HCT116 (cell line): ENCODE measurements at regions not wholly inside any gene's neighbourhood (a gene's known extent, or its start where the extent isn't known, plus 50 kb on each side); places are given as distances from the start of the nearest gene placed in this dataset.

Source experiments
- ATAC-seq: fragments of 200-7000 bp; cut with Tn5 transposase; 2 replicates; pipeline ENCODE4 v1.9.1; 2020; ENCODE audit warnings: mild to moderate bottlenecking, moderate library complexity
- BruUV-seq: library from RNA; stranded (reverse); fragments of 400-500 nt; replicated peaks from 2 replicates; lab custom pipeline; 2021; lab: Mats Ljungman, UMichigan
- CTCF ChIA-PET: fragments of 300-600 bp; sonication (Branson Sonifier 250); formaldehyde crosslinking; loops from one replicate; lab custom pipeline; 2021; ENCODE audit warnings: antibody characterized with exemption; lab: Charles Lee
- POLR2A ChIA-PET: fragments of 300-600, 350-600 bp; sonication (Branson Sonifier 250); formaldehyde crosslinking; loops from one replicate; lab custom pipeline; 2021; ENCODE audit warnings: antibody characterized with exemption; lab: Charles Lee
- RAD21 ChIA-PET, 2 experiments: fragments of 300-600 bp; sonication (Branson Sonifier 250); formaldehyde crosslinking; loops; one replicate each; lab custom pipeline; 2023; ENCODE audit warnings: low total read pairs in 2 of 2; ENCODE audit not compliant: uncharacterized antibody in 2 of 2, unreplicated experiment in 2 of 2, low non-redundant PET in 1 of 2; lab: Charles Lee
- DNase-seq: peaks from one replicate; pipeline ENCODE4 v3.0.0-alpha.2; 2010; ENCODE audit warnings: low read depth, low spot score
- H2AFZ ChIP-seq: fragments of 200-600 bp; shearing (Covaris generic), sonication (generic); 2 replicates; pipeline ENCODE4 v1.6.1; 2017; ENCODE audit warnings: low read depth, mixed run types, mixed read lengths, antibody characterized with exemption, low read length; ENCODE audit not compliant: poor library complexity, severe bottlenecking
- H3K27ac ChIP-seq: 2 replicates; pipeline ENCODE4 v1.5.1; 2012; ENCODE audit warnings: low read depth, low read length
- H3K27me3 ChIP-seq: fragments of 200-600 bp; sonication (generic); 2 replicates; pipeline ENCODE4 v1.6.1; 2016; ENCODE audit warnings: mixed run types, low read length, mixed read lengths; ENCODE audit not compliant: insufficient read depth
- H3K36me3 ChIP-seq, 2 experiments: fragments of 200-500 bp in 1 of 2; fragments of 200-600 bp in 1 of 2; sonication (Bioruptor generic) in 1 of 2; sonication (generic) in 1 of 2; 2 replicates each; pipeline versions ENCODE4 v1.5.1 to v1.6.1; 2014 to 2016; ENCODE audit warnings: low read length in 2 of 2, inconsistent platforms in 1 of 2, mixed read lengths in 1 of 2, mixed run types in 1 of 2; ENCODE audit not compliant: insufficient read depth in 2 of 2, control insufficient read depth in 1 of 2
- H3K4me1 ChIP-seq, 2 experiments: fragments of 200-600 bp in 1 of 2; sonication (generic) in 1 of 2; 2 replicates each; pipeline versions ENCODE4 v1.5.1 to v1.6.1; 2012 to 2017; ENCODE audit warnings: low read length in 2 of 2, inconsistent platforms in 1 of 2, mild to moderate bottlenecking in 1 of 2, mixed read lengths in 1 of 2, mixed run types in 1 of 2, moderate library complexity in 1 of 2; ENCODE audit not compliant: insufficient read depth in 2 of 2, control insufficient read depth in 1 of 2
- H3K4me2 ChIP-seq: fragments of 200-600 bp; sonication (generic); 2 replicates; pipeline ENCODE4 v1.6.1; 2017; ENCODE audit warnings: mixed run types, low read length, mixed read lengths
- H3K4me3 ChIP-seq, 2 experiments: fragments of 200-600 bp in 1 of 2; sonication (generic) in 1 of 2; replicated peaks in 1 of 2; 2 replicates each; pipeline ENCODE4 v1.5.1; 2011 to 2016; ENCODE audit warnings: low read length in 2 of 2, control low read depth in 1 of 2, low read depth in 1 of 2, mild to moderate bottlenecking in 1 of 2, mixed read lengths in 1 of 2, mixed run types in 1 of 2
- H3K79me2 ChIP-seq: fragments of 200-600 bp; sonication (generic); 2 replicates; pipeline ENCODE4 v1.6.1; 2017; ENCODE audit warnings: mild to moderate bottlenecking, mixed run types, low read length, moderate library complexity, mixed read lengths; ENCODE audit not compliant: insufficient read depth
- H3K9ac ChIP-seq: fragments of 200-600 bp; sonication (generic); 2 replicates; pipeline ENCODE4 v1.6.1; 2016; ENCODE audit warnings: low read length, mixed read lengths
- H3K9me2 ChIP-seq: fragments of 200-600 bp; sonication (generic), shearing (Covaris generic); 2 replicates; pipeline ENCODE4 v1.6.1; 2017; ENCODE audit warnings: mixed run types, mild to moderate bottlenecking, moderate library complexity; ENCODE audit not compliant: insufficient read depth
- H3K9me3 ChIP-seq, 2 experiments: fragments of 200-500 bp in 1 of 2; fragments of 200-600 bp in 1 of 2; sonication (Bioruptor generic) in 1 of 2; sonication (generic) in 1 of 2; 2 replicates each; pipeline ENCODE4 v1.6.1; 2014 to 2017; ENCODE audit warnings: low read length in 2 of 2, mixed read lengths in 2 of 2, inconsistent platforms in 1 of 2, low read depth in 1 of 2, mild to moderate bottlenecking in 1 of 2, mixed run types in 1 of 2, moderate library complexity in 1 of 2; ENCODE audit not compliant: control insufficient read depth in 1 of 2, insufficient read depth in 1 of 2
- H4K20me1 ChIP-seq: fragments of 200-600 bp; sonication (generic), shearing (Covaris generic); 2 replicates; pipeline ENCODE4 v1.6.1; 2017; ENCODE audit warnings: mixed run types, mild to moderate bottlenecking, moderate library complexity; ENCODE audit not compliant: insufficient read depth
- CBX3 ChIP-seq: IDR thresholded peaks from 2 replicates; pipeline ENCODE4 v1.6.1; 2012; ENCODE audit warnings: low read depth
- EGR1 ChIP-seq: IDR thresholded peaks from 2 replicates; pipeline ENCODE4 v1.6.1; 2012; ENCODE audit warnings: low read depth
- EZH2 ChIP-seq: fragments of 200-600 bp; sonication (generic); IDR thresholded peaks from 2 replicates; pipeline ENCODE4 v1.6.1; 2017; ENCODE audit warnings: antibody characterized with exemption, mixed run types
- EZH2phosphoT487 ChIP-seq: fragments of 200-600 bp; IDR thresholded peaks from 2 replicates; pipeline ENCODE4 v1.6.1; 2018; ENCODE audit warnings: antibody characterized with exemption, borderline replicate concordance
- FOSL1 ChIP-seq: IDR thresholded peaks from 2 replicates; pipeline ENCODE4 v1.6.1; 2012; ENCODE audit warnings: low read depth
- POLR2A ChIP-seq: IDR thresholded peaks from 2 replicates; pipeline ENCODE4 v1.7.0; 2011; ENCODE audit warnings: borderline replicate concordance; ENCODE audit not compliant: insufficient read depth, insufficient read length; ENCODE audit errors: extremely low read depth
- SP1 ChIP-seq: IDR thresholded peaks from 2 replicates; pipeline ENCODE4 v1.6.1; 2012; ENCODE audit warnings: low read depth
- SRF ChIP-seq: IDR thresholded peaks from 2 replicates; pipeline ENCODE4 v1.6.1; 2012; ENCODE audit warnings: low read depth
- TCF7L2 ChIP-seq: IDR thresholded peaks from 2 replicates; pipeline ENCODE4 v1.7.0; 2011; ENCODE audit warnings: borderline replicate concordance, inconsistent platforms; ENCODE audit not compliant: insufficient read depth, insufficient read length; ENCODE audit errors: extremely low read depth
- YY1 ChIP-seq: IDR thresholded peaks from 2 replicates; pipeline ENCODE4 v1.6.1; 2011; ENCODE audit warnings: low read length, low read depth, moderate library complexity, mild to moderate bottlenecking; ENCODE audit not compliant: insufficient replicate concordance; ENCODE audit errors: extremely low read depth
- ZNF274 ChIP-seq: fragments of 200-500 bp; sonication (Bioruptor generic); IDR thresholded peaks from 2 replicates; pipeline ENCODE4 v1.6.1; 2014; ENCODE audit warnings: mild to moderate bottlenecking, low read depth, low read length, inconsistent platforms
- intact Hi-C: fragments of 100-400 bp; cut with micrococcal nuclease; formaldehyde crosslinking; loops from 2 replicates; pipeline ENCODE4 v1.10.0; 2022
- TF ChIP-seq, protein P1 (sequence below), 3 experiments: fragments of 200-600 bp in 1 of 3; sonication (generic) in 1 of 3; IDR thresholded peaks in 2 of 3; conservative IDR thresholded peaks in 1 of 3; 2 replicates each; pipeline ENCODE4 v1.5.1; 2012 to 2017; ENCODE audit warnings: low read depth in 2 of 3, low read length in 2 of 3, antibody characterized with exemption in 1 of 3, borderline replicate concordance in 1 of 3, control low read depth in 1 of 3, mild to moderate bottlenecking in 1 of 3, mixed read lengths in 1 of 3, mixed run types in 1 of 3, moderate library complexity in 1 of 3; ENCODE audit not compliant: insufficient read depth in 1 of 3
- TF ChIP-seq, protein P2 (sequence below): IDR thresholded peaks from 2 replicates; pipeline ENCODE4 v1.6.1; 2012

DNA sequence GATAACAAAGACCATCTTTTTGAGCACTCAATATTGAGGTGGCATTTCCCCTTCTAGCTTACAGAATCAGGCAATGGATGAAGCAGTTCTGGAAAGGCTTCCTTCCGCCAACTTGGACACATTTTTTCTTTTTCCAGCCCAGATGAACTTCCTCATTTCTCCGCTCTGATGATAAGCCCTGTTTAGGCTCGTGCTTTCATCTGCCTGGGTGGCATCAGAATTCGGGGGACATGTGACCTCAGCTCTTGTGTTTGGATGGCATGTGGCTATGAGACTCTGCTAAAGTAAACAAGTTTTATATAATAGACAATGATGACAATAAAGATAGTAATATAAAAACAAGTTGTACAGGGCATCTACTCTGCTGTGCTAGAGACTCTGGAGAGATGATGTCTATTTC, 796.7 kb downstream of the DHX35 start:
- ChIA-PET CTCF (no interaction called here), RAD21 (no interaction called here), POLR2A (no interaction called here)
- H3K79me2 ChIP-seq, result no peaks in the 10 kb centered on the region
- peaks cover 0 to 7% of the 10 kb centered on the region in 2 experiments; a peak in 2 of 4 replicates for H3K9me3 ChIP-seq
- no peaks in the 10 kb centered on the region for H3K4me1 ChIP-seq
- no peaks in the 10 kb centered on the region for H3K9me2 ChIP-seq
- H2AFZ ChIP-seq, result no peak overlapping the region
- intact Hi-C loops, result no loop called here
- H3K36me3 ChIP-seq, result no peaks in the 10 kb centered on the region
- H3K9ac ChIP-seq, result no peak overlapping the region
- no TSS peak for BruUV-seq
- H4K20me1 ChIP-seq, result no peaks in the 10 kb centered on the region
- no peak overlapping the region for H3K4me2 ChIP-seq
- no peaks in the 10 kb centered on the region for H3K27me3 ChIP-seq
- H3K27ac ChIP-seq, result no peak overlapping the region
- ATAC-seq (no peak), DNase-seq (no peak)
- H3K4me3 ChIP-seq, result no peak overlapping the region
- TF ChIP-seq EZH2phosphoT487 (no peak), YY1 (no peak), SP1 (no peak), FOSL1 (no peak), ZNF274 (no peak), POLR2A (no peak), EGR1 (no peak), SRF (no peak), TCF7L2 (no peak), EZH2 (no peak), CBX3 (no peak)
- TF ChIP-seq, protein P1, sequence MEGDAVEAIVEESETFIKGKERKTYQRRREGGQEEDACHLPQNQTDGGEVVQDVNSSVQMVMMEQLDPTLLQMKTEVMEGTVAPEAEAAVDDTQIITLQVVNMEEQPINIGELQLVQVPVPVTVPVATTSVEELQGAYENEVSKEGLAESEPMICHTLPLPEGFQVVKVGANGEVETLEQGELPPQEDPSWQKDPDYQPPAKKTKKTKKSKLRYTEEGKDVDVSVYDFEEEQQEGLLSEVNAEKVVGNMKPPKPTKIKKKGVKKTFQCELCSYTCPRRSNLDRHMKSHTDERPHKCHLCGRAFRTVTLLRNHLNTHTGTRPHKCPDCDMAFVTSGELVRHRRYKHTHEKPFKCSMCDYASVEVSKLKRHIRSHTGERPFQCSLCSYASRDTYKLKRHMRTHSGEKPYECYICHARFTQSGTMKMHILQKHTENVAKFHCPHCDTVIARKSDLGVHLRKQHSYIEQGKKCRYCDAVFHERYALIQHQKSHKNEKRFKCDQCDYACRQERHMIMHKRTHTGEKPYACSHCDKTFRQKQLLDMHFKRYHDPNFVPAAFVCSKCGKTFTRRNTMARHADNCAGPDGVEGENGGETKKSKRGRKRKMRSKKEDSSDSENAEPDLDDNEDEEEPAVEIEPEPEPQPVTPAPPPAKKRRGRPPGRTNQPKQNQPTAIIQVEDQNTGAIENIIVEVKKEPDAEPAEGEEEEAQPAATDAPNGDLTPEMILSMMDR (IDR thresholded peaks at IDR 0.05 in 2 of 3, conservative IDR thresholded peaks at IDR 0.05 in 1 of 3; ENCODE audit: borderline replicate concordance in 1 of 3, insufficient read depth in 1 of 3, low read depth in 2 of 3, low read length in 2 of 3), result no peak
- TF ChIP-seq, protein P2, sequence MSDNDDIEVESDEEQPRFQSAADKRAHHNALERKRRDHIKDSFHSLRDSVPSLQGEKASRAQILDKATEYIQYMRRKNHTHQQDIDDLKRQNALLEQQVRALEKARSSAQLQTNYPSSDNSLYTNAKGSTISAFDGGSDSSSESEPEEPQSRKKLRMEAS, result no peak
